ENCODE measurements at regions not wholly inside any gene's neighbourhood (a gene's known extent, or its start where the extent isn't known, plus 50 kb on each side); places are given as distances from the start of the nearest gene placed in this dataset.
A peak's percentile ranks its signal among the peaks of the same experiment; 100 is the strongest.

- DNase-seq = no peak
- H3K27ac ChIP-seq (ENCODE audit: low read depth in 1 of 2, low read length in 2 of 2) = no peak overlapping the region
- no peaks in the 10 kb centered on the region for H3K27me3 ChIP-seq (ENCODE audit: control insufficient read depth in 1 of 2, insufficient read depth in 2 of 2, low read length in 1 of 2)
- intact Hi-C loops (cut with DNase I) = no loop called here
- no peaks in the 10 kb centered on the region for H3K4me1 ChIP-seq (ENCODE audit: control insufficient read depth in 1 of 2, insufficient read depth in 2 of 2, low read length in 2 of 2)
- peaks cover 0 to 1% of the 10 kb centered on the region in 2 donors for H3K36me3 ChIP-seq (ENCODE audit: control insufficient read depth in 1 of 2, insufficient read depth in 2 of 2, low read length in 1 of 2)
- no peaks in the 10 kb centered on the region for H3K9me3 ChIP-seq (ENCODE audit: control insufficient read depth, low read length)
- no peak for ATAC-seq (ENCODE audit: low FRiP score)
- 59 to 61% methylated on average over 3 of the region's 3 CpGs for WGBS, 2 donors
- no peak overlapping the region for H3K4me3 ChIP-seq (ENCODE audit: low read length in 2 of 2)
Observed at GRCh38 chr5:124631874-124632550, 114.4 kb downstream of the ZNF608 start.

GRCh38 chr5:124630767-124631704, 115.4 kb downstream of the ZNF608 start:
- Histone ChIP-seq H3K36me3 (ENCODE audit: control insufficient read depth in 1 of 2, insufficient read depth in 2 of 2, low read length in 1 of 2) (peaks cover 0 to 1% of the 10 kb centered on the region in 2 donors), H3K9me3 (ENCODE audit: control insufficient read depth, low read length) (no peaks in the 10 kb centered on the region), H3K4me1 (ENCODE audit: control insufficient read depth in 1 of 2, insufficient read depth in 2 of 2, low read length in 2 of 2) (no peaks in the 10 kb centered on the region), H3K27me3 (ENCODE audit: control insufficient read depth in 1 of 2, insufficient read depth in 2 of 2, low read length in 1 of 2) (no peaks in the 10 kb centered on the region), H3K27ac (ENCODE audit: low read depth in 1 of 2, low read length in 2 of 2) (no peak overlapping the region), H3K4me3 (ENCODE audit: low read length in 2 of 2) (no peak overlapping the region)
- WGBS, 2 donors = 78 to 88% methylated on average over 5 of the region's 5 CpGs
- DNase-seq (no peak), ATAC-seq (ENCODE audit: low FRiP score) (no peak)
- intact Hi-C loops (cut with DNase I) = no loop called here

GRCh38 chr5:124628721-124629596, 117.5 kb downstream of the ZNF608 start:
- no peaks in the 10 kb centered on the region for H3K9me3 ChIP-seq (ENCODE audit: control insufficient read depth, low read length)
- DNase-seq (peak in 1 of 2 donors; percentile 37), ATAC-seq (ENCODE audit: low FRiP score) (no peak)
- WGBS, 2 donors = 83 to 84% methylated on average over 17 of the region's 17 CpGs
- no peaks in the 10 kb centered on the region for H3K36me3 ChIP-seq (ENCODE audit: control insufficient read depth in 1 of 2, insufficient read depth in 2 of 2, low read length in 1 of 2)
- no peak overlapping the region for H3K27ac ChIP-seq (ENCODE audit: low read depth in 1 of 2, low read length in 2 of 2)
- intact Hi-C loops (cut with DNase I) = no loop called here
- H3K4me3 ChIP-seq (ENCODE audit: low read length in 2 of 2) = no peak overlapping the region
- no peaks in the 10 kb centered on the region for H3K27me3 ChIP-seq (ENCODE audit: control insufficient read depth in 1 of 2, insufficient read depth in 2 of 2, low read length in 1 of 2)
- no peaks in the 10 kb centered on the region for H3K4me1 ChIP-seq (ENCODE audit: control insufficient read depth in 1 of 2, insufficient read depth in 2 of 2, low read length in 2 of 2)

- Histone ChIP-seq H3K4me1 (ENCODE audit: control insufficient read depth in 1 of 2, insufficient read depth in 2 of 2, low read length in 2 of 2) (no peaks in the 10 kb centered on the region), H3K4me3 (ENCODE audit: low read length in 2 of 2) (no peak overlapping the region), H3K27ac (ENCODE audit: low read depth in 1 of 2, low read length in 2 of 2) (no peak overlapping the region), H3K27me3 (ENCODE audit: control insufficient read depth in 1 of 2, insufficient read depth in 2 of 2, low read length in 1 of 2) (no peaks in the 10 kb centered on the region), H3K9me3 (ENCODE audit: control insufficient read depth, low read length) (no peaks in the 10 kb centered on the region), H3K36me3 (ENCODE audit: control insufficient read depth in 1 of 2, insufficient read depth in 2 of 2, low read length in 1 of 2) (no peaks in the 10 kb centered on the region)
- intact Hi-C loops (cut with DNase I) = no loop called here
- WGBS, 2 donors = 88 to 89% methylated on average over 17 of the region's 17 CpGs
- ATAC-seq (ENCODE audit: low FRiP score) (no peak), DNase-seq (no peak)
Observed at GRCh38 chr5:124627815-124628595, 118.4 kb downstream of the ZNF608 start.

GRCh38 chr5:124626053-124626452, 120.4 kb downstream of the ZNF608 start:
- no peak for DNase-seq
- WGBS, 2 donors = 98 to 100% methylated on average over 2 of the region's 2 CpGs
- Histone ChIP-seq H3K27ac (ENCODE audit: low read depth in 1 of 2, low read length in 2 of 2) (no peak overlapping the region), H3K36me3 (ENCODE audit: control insufficient read depth in 1 of 2, insufficient read depth in 2 of 2, low read length in 1 of 2) (no peaks in the 10 kb centered on the region), H3K4me3 (ENCODE audit: low read length in 2 of 2) (no peak overlapping the region), H3K4me1 (ENCODE audit: control insufficient read depth in 1 of 2, insufficient read depth in 2 of 2, low read length in 2 of 2) (no peaks in the 10 kb centered on the region), H3K9me3 (ENCODE audit: control insufficient read depth, low read length) (no peaks in the 10 kb centered on the region), H3K27me3 (ENCODE audit: control insufficient read depth in 1 of 2, insufficient read depth in 2 of 2, low read length in 1 of 2) (no peaks in the 10 kb centered on the region)
- ATAC-seq (ENCODE audit: low FRiP score) = no peak
- intact Hi-C loops (cut with DNase I) = no loop called here

GRCh38 chr5:124623265-124623664, 123.2 kb downstream of the ZNF608 start:
- no peaks in the 10 kb centered on the region for H3K9me3 ChIP-seq (ENCODE audit: control insufficient read depth, low read length)
- no peak overlapping the region for H3K27ac ChIP-seq (ENCODE audit: low read depth in 1 of 2, low read length in 2 of 2)
- ATAC-seq (ENCODE audit: low FRiP score) (no peak), DNase-seq (no peak)
- 78 to 87% methylated on average over 5 of the region's 5 CpGs for WGBS, 2 donors
- intact Hi-C loops (cut with DNase I) = no loop called here
- H3K27me3 ChIP-seq (ENCODE audit: control insufficient read depth in 1 of 2, insufficient read depth in 2 of 2, low read length in 1 of 2) = no peaks in the 10 kb centered on the region
- H3K4me1 ChIP-seq (ENCODE audit: control insufficient read depth in 1 of 2, insufficient read depth in 2 of 2, low read length in 2 of 2) = no peaks in the 10 kb centered on the region
- no peaks in the 10 kb centered on the region for H3K36me3 ChIP-seq (ENCODE audit: control insufficient read depth in 1 of 2, insufficient read depth in 2 of 2, low read length in 1 of 2)
- H3K4me3 ChIP-seq (ENCODE audit: low read length in 2 of 2) = no peak overlapping the region

GRCh38 chr5:124622851-124623250, 123.6 kb downstream of the ZNF608 start:
- H3K9me3 ChIP-seq (ENCODE audit: control insufficient read depth, low read length) = no peaks in the 10 kb centered on the region
- H3K36me3 ChIP-seq (ENCODE audit: control insufficient read depth in 1 of 2, insufficient read depth in 2 of 2, low read length in 1 of 2) = no peaks in the 10 kb centered on the region
- 76 to 78% methylated on average over 3 of the region's 3 CpGs for WGBS, 2 donors
- H3K27ac ChIP-seq (ENCODE audit: low read depth in 1 of 2, low read length in 2 of 2) = no peak overlapping the region
- intact Hi-C loops (cut with DNase I) = no loop called here
- H3K27me3 ChIP-seq (ENCODE audit: control insufficient read depth in 1 of 2, insufficient read depth in 2 of 2, low read length in 1 of 2) = no peaks in the 10 kb centered on the region
- no peaks in the 10 kb centered on the region for H3K4me1 ChIP-seq (ENCODE audit: control insufficient read depth in 1 of 2, insufficient read depth in 2 of 2, low read length in 2 of 2)
- no peak overlapping the region for H3K4me3 ChIP-seq (ENCODE audit: low read length in 2 of 2)
- ATAC-seq (ENCODE audit: low FRiP score) = no peak
- DNase-seq = no peak

GRCh38 chr5:124621279-124621678, 125.2 kb downstream of the ZNF608 start:
- intact Hi-C loops (cut with DNase I) = no loop called here
- no peak overlapping the region for H3K27ac ChIP-seq (ENCODE audit: low read depth in 1 of 2, low read length in 2 of 2)
- 72 to 78% methylated on average over 5 of the region's 5 CpGs for WGBS, 2 donors
- no peaks in the 10 kb centered on the region for H3K27me3 ChIP-seq (ENCODE audit: control insufficient read depth in 1 of 2, insufficient read depth in 2 of 2, low read length in 1 of 2)
- H3K4me1 ChIP-seq (ENCODE audit: control insufficient read depth in 1 of 2, insufficient read depth in 2 of 2, low read length in 2 of 2) = no peaks in the 10 kb centered on the region
- no peaks in the 10 kb centered on the region for H3K36me3 ChIP-seq (ENCODE audit: control insufficient read depth in 1 of 2, insufficient read depth in 2 of 2, low read length in 1 of 2)
- no peak overlapping the region for H3K4me3 ChIP-seq (ENCODE audit: low read length in 2 of 2)
- DNase-seq (no peak), ATAC-seq (ENCODE audit: low FRiP score) (no peak)
- H3K9me3 ChIP-seq (ENCODE audit: control insufficient read depth, low read length) = no peaks in the 10 kb centered on the region
